ENCODE measurements at regions not wholly inside any gene's neighbourhood (a gene's known extent, or its start where the extent isn't known, plus 50 kb on each side); places are given as distances from the start of the nearest gene placed in this dataset.

- H2AFZ ChIP-seq, result no peak overlapping the region
- H4K20me1 ChIP-seq (replicated peaks; ENCODE audit: insufficient read depth), result no peaks in the 10 kb centered on the region
- no peaks in the 10 kb centered on the region for H3K36me3 ChIP-seq (ENCODE audit: insufficient read depth)
- no peak overlapping the region for H3K27ac ChIP-seq (ENCODE audit: low read depth)
- no peak overlapping the region for H3K4me3 ChIP-seq
- no peak overlapping the region for H3K4me2 ChIP-seq
- ATAC-seq (no peak), DNase-seq (ENCODE audit: low spot score) (no peak)
- H3K36me3 Mint-ChIP-seq (ENCODE audit: low read depth), result peaks cover 3% of the 10 kb centered on the region; the same call in 2 of the 3 replicates
- H3K27me3 ChIP-seq (ENCODE audit: insufficient read depth), result no peaks in the 10 kb centered on the region
- peaks cover 11% of the 10 kb centered on the region; the same call in 2 of the 3 replicates for H3K9me3 Mint-ChIP-seq
- no peak overlapping the region for H3K4me3 Mint-ChIP-seq
- TF ChIP-seq EZH2 (IDR thresholded peaks at IDR 0.05; ENCODE audit: low read depth, unreplicated experiment) (no peak), CTCF (conservative IDR thresholded peaks at IDR 0.05; ENCODE audit: low read depth in 2 of 2) (peak in 1 of 2 experiments; percentile 38; a peak in 2 of 4 replicates)
- H3K9me2 ChIP-seq (ENCODE audit: insufficient read depth), result no peaks in the 10 kb centered on the region
- H3K27ac Mint-ChIP-seq, result no peak overlapping the region
- no peaks in the 10 kb centered on the region for H3K79me2 ChIP-seq (replicated peaks; ENCODE audit: insufficient read depth)
- H3F3A ChIP-seq (replicated peaks; ENCODE audit: low read depth), result no peaks in the 10 kb centered on the region
- peaks cover 9% of the 10 kb centered on the region; the same call in 2 of the 3 replicates for H3K4me1 Mint-ChIP-seq
- H3K27me3 Mint-ChIP-seq (ENCODE audit: insufficient read depth, low read depth, poor library complexity), result peaks cover 2% of the 10 kb centered on the region
- peaks cover 22% of the 10 kb centered on the region for H3K4me1 ChIP-seq (ENCODE audit: insufficient read depth)
Observed at GRCh38 chr6:156410649-156411048, 366.5 kb upstream of the ARID1B start.

- H3K4me1 Mint-ChIP-seq, result peaks cover 14% of the 10 kb centered on the region; the same call in 2 of the 3 replicates
- no peak overlapping the region for H3K4me3 Mint-ChIP-seq
- H3K27ac Mint-ChIP-seq, result no peak overlapping the region
- Histone ChIP-seq H3K9me2 (ENCODE audit: insufficient read depth) (no peaks in the 10 kb centered on the region), H3K4me2 (no peak overlapping the region), H3F3A (replicated peaks; ENCODE audit: low read depth) (no peaks in the 10 kb centered on the region), H3K79me2 (replicated peaks; ENCODE audit: insufficient read depth) (no peaks in the 10 kb centered on the region), H2AFZ (no peak overlapping the region), H3K4me3 (no peak overlapping the region), H3K36me3 (ENCODE audit: insufficient read depth) (no peaks in the 10 kb centered on the region), H3K4me1 (ENCODE audit: insufficient read depth) (peaks cover 27% of the 10 kb centered on the region), H3K27me3 (ENCODE audit: insufficient read depth) (no peaks in the 10 kb centered on the region), H3K27ac (ENCODE audit: low read depth) (no peak overlapping the region), H4K20me1 (replicated peaks; ENCODE audit: insufficient read depth) (no peaks in the 10 kb centered on the region)
- peaks cover 3% of the 10 kb centered on the region; the same call in 2 of the 3 replicates for H3K36me3 Mint-ChIP-seq (ENCODE audit: low read depth)
- no peak for DNase-seq (ENCODE audit: low spot score)
- H3K27me3 Mint-ChIP-seq (ENCODE audit: insufficient read depth, low read depth, poor library complexity), result peaks cover 2% of the 10 kb centered on the region
- H3K9me3 Mint-ChIP-seq, result peaks cover 11% of the 10 kb centered on the region; the same call in 2 of the 3 replicates
- TF ChIP-seq ZNF462 (CRISPR knock-in tag; IDR thresholded peaks at IDR 0.05), result no peak
- TF ChIP-seq ZNF331 (CRISPR knock-in tag; IDR thresholded peaks at IDR 0.05; ENCODE audit: low read depth), result no peak
- ATAC-seq, result no peak
Observed at GRCh38 chr6:156408655-156409054, 368.5 kb upstream of the ARID1B start.

Measured in GM23338 (cell line).